GM12872 (cell line): ENCODE measurements at regions not wholly inside any gene's neighbourhood (a gene's known extent, or its start where the extent isn't known, plus 50 kb on each side); places are given as distances from the start of the nearest gene placed in this dataset.

Source experiments
- TF ChIP-seq, protein P1 (sequence below): IDR thresholded peaks from 3 replicates; pipeline ENCODE4 v1.5.1; 2011; ENCODE audit warnings: low read depth, mild to moderate bottlenecking, low read length, moderate library complexity; ENCODE audit not compliant: insufficient read depth

DNA sequence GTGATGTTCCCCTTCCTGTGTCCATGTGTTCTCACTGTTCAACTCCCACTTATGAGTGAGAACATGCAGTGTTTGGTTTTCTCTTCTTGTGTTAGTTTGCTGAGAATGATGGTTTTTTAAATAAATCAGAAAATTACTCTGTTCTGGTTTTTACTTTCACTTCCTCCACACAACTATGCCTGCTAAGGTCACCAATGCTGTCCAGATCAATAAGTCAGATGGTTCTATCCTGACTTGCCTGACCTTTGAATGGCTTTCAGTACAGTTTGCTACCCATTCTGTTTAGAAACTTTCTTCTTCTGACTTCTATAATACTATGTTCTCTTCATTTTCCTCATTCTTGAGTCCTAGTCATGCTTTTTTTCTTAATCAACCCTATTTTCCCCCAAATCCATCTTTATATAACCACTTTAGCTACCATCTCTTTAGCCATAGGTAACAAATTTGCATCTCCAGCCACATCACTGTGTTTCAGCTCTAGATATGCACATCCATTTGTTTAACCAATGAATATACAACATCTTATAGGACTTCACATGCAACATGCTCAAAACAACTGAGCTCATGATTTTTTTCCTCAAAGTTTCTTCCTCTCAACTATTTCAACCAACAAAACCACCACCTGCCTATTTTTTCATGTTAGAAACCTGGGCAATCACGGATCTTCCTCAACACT lies 58.8 kb upstream of the SLC38A11 start:
- TF ChIP-seq, protein P1, sequence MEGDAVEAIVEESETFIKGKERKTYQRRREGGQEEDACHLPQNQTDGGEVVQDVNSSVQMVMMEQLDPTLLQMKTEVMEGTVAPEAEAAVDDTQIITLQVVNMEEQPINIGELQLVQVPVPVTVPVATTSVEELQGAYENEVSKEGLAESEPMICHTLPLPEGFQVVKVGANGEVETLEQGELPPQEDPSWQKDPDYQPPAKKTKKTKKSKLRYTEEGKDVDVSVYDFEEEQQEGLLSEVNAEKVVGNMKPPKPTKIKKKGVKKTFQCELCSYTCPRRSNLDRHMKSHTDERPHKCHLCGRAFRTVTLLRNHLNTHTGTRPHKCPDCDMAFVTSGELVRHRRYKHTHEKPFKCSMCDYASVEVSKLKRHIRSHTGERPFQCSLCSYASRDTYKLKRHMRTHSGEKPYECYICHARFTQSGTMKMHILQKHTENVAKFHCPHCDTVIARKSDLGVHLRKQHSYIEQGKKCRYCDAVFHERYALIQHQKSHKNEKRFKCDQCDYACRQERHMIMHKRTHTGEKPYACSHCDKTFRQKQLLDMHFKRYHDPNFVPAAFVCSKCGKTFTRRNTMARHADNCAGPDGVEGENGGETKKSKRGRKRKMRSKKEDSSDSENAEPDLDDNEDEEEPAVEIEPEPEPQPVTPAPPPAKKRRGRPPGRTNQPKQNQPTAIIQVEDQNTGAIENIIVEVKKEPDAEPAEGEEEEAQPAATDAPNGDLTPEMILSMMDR: no peak

DNA sequence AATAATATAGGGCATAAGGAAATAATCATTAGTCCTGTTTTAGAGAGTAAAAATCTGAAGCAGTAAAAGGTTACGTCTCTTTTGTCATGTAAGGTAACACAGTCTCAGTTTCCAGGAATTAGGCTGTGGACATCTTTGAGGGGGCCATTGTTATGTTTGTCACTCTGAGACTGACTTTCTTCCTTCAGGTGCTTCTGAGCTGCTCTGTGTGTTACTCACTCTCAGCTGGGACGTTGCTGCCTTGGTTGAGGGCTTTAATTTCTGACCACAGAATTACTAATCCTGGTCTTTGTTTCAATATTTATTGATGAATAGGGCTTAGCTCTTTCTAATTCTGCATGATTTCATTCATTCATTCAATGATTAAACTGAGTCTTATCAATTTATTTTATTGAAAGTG lies 55.9 kb upstream of the SLC38A11 start:
- TF ChIP-seq, protein P1: no peak

DNA sequence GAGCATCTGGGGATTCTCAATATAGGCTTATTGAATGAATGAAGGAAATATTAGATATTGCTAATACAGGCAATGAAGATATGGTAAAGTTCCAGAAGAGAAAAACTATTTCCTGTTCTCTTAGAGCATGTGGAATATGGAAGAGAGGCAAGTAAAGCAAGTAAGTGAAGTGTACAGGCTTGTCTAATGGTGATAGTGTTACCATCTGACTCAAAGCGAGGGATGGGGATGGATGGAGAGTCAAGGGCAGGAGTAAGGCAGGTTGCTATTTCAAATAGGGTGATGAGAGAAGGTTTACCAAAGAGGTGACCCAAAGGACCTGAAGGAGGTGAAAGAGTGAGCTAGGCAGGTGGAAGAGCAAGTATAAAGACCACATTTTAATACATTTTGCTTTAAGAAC lies 55.2 kb upstream of the SLC38A11 start:
- TF ChIP-seq, protein P1: no peak

GRCh38 chr2:165009466-165009865 lies 54.1 kb upstream of the SLC38A11 start:
- TF ChIP-seq, protein P1: no peak

DNA sequence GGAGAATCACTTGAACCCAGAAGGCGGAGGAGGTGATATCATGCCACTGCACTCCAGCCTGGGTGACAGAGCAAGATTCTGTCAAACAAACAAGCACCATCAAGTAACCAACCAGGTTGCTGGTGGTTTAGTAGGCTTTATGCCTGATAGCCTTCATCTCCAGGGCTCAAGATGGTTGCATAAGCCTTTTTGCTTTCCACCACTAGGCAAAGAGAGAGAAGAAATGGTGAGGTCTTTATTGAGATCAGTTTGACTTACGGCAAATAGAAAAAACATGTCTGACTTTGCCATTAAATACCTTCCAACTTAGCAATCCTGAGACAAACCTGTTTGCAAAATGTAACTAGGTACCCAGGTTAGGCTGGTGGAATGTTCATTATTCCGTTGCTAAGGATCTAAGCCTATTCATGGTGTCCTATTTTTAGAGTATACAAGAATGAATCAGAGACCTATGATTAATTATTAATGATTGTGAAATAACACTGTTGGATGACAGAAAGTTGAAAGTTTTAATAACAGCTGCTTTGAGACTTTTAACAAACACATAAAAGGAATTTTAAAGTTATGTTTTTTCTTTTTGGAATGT lies 53.5 kb upstream of the SLC38A11 start:
- TF ChIP-seq, protein P1: no peak

- TF ChIP-seq, protein P1: no peak
These were observed 51.9 kb upstream of the SLC38A11 start for GRCh38 chr2:165007161-165007744.
